Adrenal gland (tissue), 5 donors: ENCODE measurements at regions not wholly inside any gene's neighbourhood (a gene's known extent, or its start where the extent isn't known, plus 50 kb on each side); places are given as distances from the start of the nearest gene placed in this dataset.
"Not testable (repeated sequence)": the region's sequence is repeated elsewhere in the genome, so short reads cannot be mapped to it uniquely, and the experiment has no call there.

Experiments
- POLR2A ChIP-seq, 2 donors: fragments of 450-650 bp; IDR thresholded peaks; one replicate each; pipeline ENCODE4 v1.6.1; 2017; ENCODE audit warnings: antibody characterized with exemption in 2 of 2, mild to moderate bottlenecking in 2 of 2, moderate library complexity in 1 of 2
- TF ChIP-seq, protein P1 (sequence below), 6 experiments: fragments of 450-650 bp in 4 of 6; fragments of 200-600 bp in 2 of 6; sonication (generic) in 1 of 6; IDR thresholded peaks; 1 replicate in 5 of 6; 2 replicates in 1 of 6; pipeline versions ENCODE4 v1.5.1 to v1.8.0; 2016 to 2021; ENCODE audit warnings: antibody characterized with exemption in 6 of 6, mild to moderate bottlenecking in 2 of 6, moderate library complexity in 1 of 6
- donor health status: DM: no; HTN: no; CAD: no.

- TF ChIP-seq, protein P1, sequence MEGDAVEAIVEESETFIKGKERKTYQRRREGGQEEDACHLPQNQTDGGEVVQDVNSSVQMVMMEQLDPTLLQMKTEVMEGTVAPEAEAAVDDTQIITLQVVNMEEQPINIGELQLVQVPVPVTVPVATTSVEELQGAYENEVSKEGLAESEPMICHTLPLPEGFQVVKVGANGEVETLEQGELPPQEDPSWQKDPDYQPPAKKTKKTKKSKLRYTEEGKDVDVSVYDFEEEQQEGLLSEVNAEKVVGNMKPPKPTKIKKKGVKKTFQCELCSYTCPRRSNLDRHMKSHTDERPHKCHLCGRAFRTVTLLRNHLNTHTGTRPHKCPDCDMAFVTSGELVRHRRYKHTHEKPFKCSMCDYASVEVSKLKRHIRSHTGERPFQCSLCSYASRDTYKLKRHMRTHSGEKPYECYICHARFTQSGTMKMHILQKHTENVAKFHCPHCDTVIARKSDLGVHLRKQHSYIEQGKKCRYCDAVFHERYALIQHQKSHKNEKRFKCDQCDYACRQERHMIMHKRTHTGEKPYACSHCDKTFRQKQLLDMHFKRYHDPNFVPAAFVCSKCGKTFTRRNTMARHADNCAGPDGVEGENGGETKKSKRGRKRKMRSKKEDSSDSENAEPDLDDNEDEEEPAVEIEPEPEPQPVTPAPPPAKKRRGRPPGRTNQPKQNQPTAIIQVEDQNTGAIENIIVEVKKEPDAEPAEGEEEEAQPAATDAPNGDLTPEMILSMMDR (IDR thresholded peaks at IDR 0.05): not testable (repeated sequence)
- not testable (repeated sequence) for TF ChIP-seq POLR2A (IDR thresholded peaks at IDR 0.05)
These were observed 84.7 kb downstream of the METTL2B start for GRCh38 chr7:128561116-128561722.
